ENCODE measurements at regions not wholly inside any gene's neighbourhood (a gene's known extent, or its start where the extent isn't known, plus 50 kb on each side); places are given as distances from the start of the nearest gene placed in this dataset.

GRCh38 chr1:220966473-220966872, 87.2 kb downstream of the HLX start:
- TF ChIP-seq RARB (CRISPR knock-in tag; IDR thresholded peaks at IDR 0.05) (no peak), CREB5 (CRISPR knock-in tag; IDR thresholded peaks at IDR 0.05; ENCODE audit: low read depth) (no peak), ESRRG (CRISPR knock-in tag; IDR thresholded peaks at IDR 0.05) (no peak), SNAI2 (CRISPR knock-in tag; IDR thresholded peaks at IDR 0.05) (no peak)
